ENCODE measurements at regions not wholly inside any gene's neighbourhood (a gene's known extent, or its start where the extent isn't known, plus 50 kb on each side); places are given as distances from the start of the nearest gene placed in this dataset.
"Not testable (repeated sequence)": the region's sequence is repeated elsewhere in the genome, so short reads cannot be mapped to it uniquely, and the experiment has no call there.

- H3K4me1 ChIP-seq (ENCODE audit: control insufficient read depth in 2 of 2, insufficient read depth in 2 of 2, low read length in 2 of 2): no peaks in the 10 kb centered on the region
- no peak for DNase-seq (ENCODE audit: low read depth in 6 of 9, low spot score in 9 of 9)
- no peaks in the 10 kb centered on the region for H3K36me3 ChIP-seq (ENCODE audit: control insufficient read depth in 2 of 2, insufficient read depth in 2 of 2, low read length in 1 of 2)
- H3K9me3 ChIP-seq (ENCODE audit: control insufficient read depth in 2 of 2, insufficient read depth in 1 of 2, low read length in 1 of 2): no peaks in the 10 kb centered on the region
- H3K4me3 ChIP-seq (ENCODE audit: low read length in 2 of 2): no peak overlapping the region
- WGBS: 97% methylated on average over 1 of the region's 1 CpG
- H3K27me3 ChIP-seq (ENCODE audit: control insufficient read depth in 2 of 2, insufficient read depth in 1 of 2, low read length in 1 of 2): no peaks in the 10 kb centered on the region
- no peak overlapping the region for H3K27ac ChIP-seq (ENCODE audit: low read depth in 1 of 2, low read length in 1 of 2)
Measured at GRCh38 chr4:64062991-64063390, 346.3 kb downstream of the TECRL start.

GRCh38 chr4:64037033-64037432, 372.2 kb downstream of the TECRL start:
- H3K27me3 ChIP-seq (ENCODE audit: control insufficient read depth in 2 of 2, insufficient read depth in 1 of 2, low read length in 1 of 2); H3K4me3 ChIP-seq (ENCODE audit: low read length in 2 of 2); DNase-seq (ENCODE audit: low read depth in 6 of 9, low spot score in 9 of 9); H3K36me3 ChIP-seq (ENCODE audit: control insufficient read depth in 2 of 2, insufficient read depth in 2 of 2, low read length in 1 of 2); H3K27ac ChIP-seq (ENCODE audit: low read depth in 1 of 2, low read length in 1 of 2); H3K9me3 ChIP-seq (ENCODE audit: control insufficient read depth in 2 of 2, insufficient read depth in 1 of 2, low read length in 1 of 2); H3K4me1 ChIP-seq (ENCODE audit: control insufficient read depth in 2 of 2, insufficient read depth in 2 of 2, low read length in 2 of 2): not testable (repeated sequence)
- WGBS: 94% methylated on average over 23 of the region's 23 CpGs

- Histone ChIP-seq H3K27me3 (ENCODE audit: control insufficient read depth in 2 of 2, insufficient read depth in 1 of 2, low read length in 1 of 2) (no peaks in the 10 kb centered on the region), H3K4me1 (ENCODE audit: control insufficient read depth in 2 of 2, insufficient read depth in 2 of 2, low read length in 2 of 2) (no peaks in the 10 kb centered on the region), H3K9me3 (ENCODE audit: control insufficient read depth in 2 of 2, insufficient read depth in 1 of 2, low read length in 1 of 2) (no peaks in the 10 kb centered on the region), H3K4me3 (ENCODE audit: low read length in 2 of 2) (no peak overlapping the region), H3K36me3 (ENCODE audit: control insufficient read depth in 2 of 2, insufficient read depth in 2 of 2, low read length in 1 of 2) (no peaks in the 10 kb centered on the region), H3K27ac (ENCODE audit: low read depth in 1 of 2, low read length in 1 of 2) (no peak overlapping the region)
- DNase-seq (ENCODE audit: low read depth in 6 of 9, low spot score in 9 of 9): no peak
Measured at GRCh38 chr4:64022560-64022959, 386.7 kb downstream of the TECRL start.

- no peaks in the 10 kb centered on the region for H3K27me3 ChIP-seq (ENCODE audit: control insufficient read depth in 2 of 2, insufficient read depth in 1 of 2, low read length in 1 of 2)
- 94% methylated on average over 11 of the region's 11 CpGs for WGBS
- no peak for DNase-seq (ENCODE audit: low read depth in 6 of 9, low spot score in 9 of 9)
- no peak overlapping the region for H3K27ac ChIP-seq (ENCODE audit: low read depth in 1 of 2, low read length in 1 of 2)
- peaks cover 1 to 7% of the 10 kb centered on the region in 2 donors for H3K9me3 ChIP-seq (ENCODE audit: control insufficient read depth in 2 of 2, insufficient read depth in 1 of 2, low read length in 1 of 2)
- H3K36me3 ChIP-seq (ENCODE audit: control insufficient read depth in 2 of 2, insufficient read depth in 2 of 2, low read length in 1 of 2): no peaks in the 10 kb centered on the region
- H3K4me1 ChIP-seq (ENCODE audit: control insufficient read depth in 2 of 2, insufficient read depth in 2 of 2, low read length in 2 of 2): no peaks in the 10 kb centered on the region
- H3K4me3 ChIP-seq (ENCODE audit: low read length in 2 of 2): no peak overlapping the region
Measured at GRCh38 chr4:64016893-64017292, 392.4 kb downstream of the TECRL start.

- H3K27me3 ChIP-seq (ENCODE audit: control insufficient read depth in 2 of 2, insufficient read depth in 1 of 2, low read length in 1 of 2): no peaks in the 10 kb centered on the region
- H3K36me3 ChIP-seq (ENCODE audit: control insufficient read depth in 2 of 2, insufficient read depth in 2 of 2, low read length in 1 of 2): no peaks in the 10 kb centered on the region
- 74% methylated on average over 5 of the region's 5 CpGs for WGBS
- peaks cover 1 to 7% of the 10 kb centered on the region in 2 donors for H3K9me3 ChIP-seq (ENCODE audit: control insufficient read depth in 2 of 2, insufficient read depth in 1 of 2, low read length in 1 of 2)
- no peaks in the 10 kb centered on the region for H3K4me1 ChIP-seq (ENCODE audit: control insufficient read depth in 2 of 2, insufficient read depth in 2 of 2, low read length in 2 of 2)
- no peak for DNase-seq (ENCODE audit: low read depth in 6 of 9, low spot score in 9 of 9)
- H3K4me3 ChIP-seq (ENCODE audit: low read length in 2 of 2): no peak overlapping the region
- no peak overlapping the region for H3K27ac ChIP-seq (ENCODE audit: low read depth in 1 of 2, low read length in 1 of 2)
Measured at GRCh38 chr4:64014647-64015046, 394.6 kb downstream of the TECRL start.

GRCh38 chr4:64001229-64001898, 407.9 kb downstream of the TECRL start:
- H3K9me3 ChIP-seq (ENCODE audit: control insufficient read depth in 2 of 2, insufficient read depth in 1 of 2, low read length in 1 of 2): peaks cover 0 to 4% of the 10 kb centered on the region in 2 donors
- no peaks in the 10 kb centered on the region for H3K4me1 ChIP-seq (ENCODE audit: control insufficient read depth in 2 of 2, insufficient read depth in 2 of 2, low read length in 2 of 2)
- no peak overlapping the region for H3K27ac ChIP-seq (ENCODE audit: low read depth in 1 of 2, low read length in 1 of 2)
- 92% methylated on average over 5 of the region's 5 CpGs for WGBS
- H3K4me3 ChIP-seq (ENCODE audit: low read length in 2 of 2): no peak overlapping the region
- H3K27me3 ChIP-seq (ENCODE audit: control insufficient read depth in 2 of 2, insufficient read depth in 1 of 2, low read length in 1 of 2): no peaks in the 10 kb centered on the region
- H3K36me3 ChIP-seq (ENCODE audit: control insufficient read depth in 2 of 2, insufficient read depth in 2 of 2, low read length in 1 of 2): no peaks in the 10 kb centered on the region
- no peak for DNase-seq (ENCODE audit: low read depth in 6 of 9, low spot score in 9 of 9)

GRCh38 chr4:64000241-64000640, 409.0 kb downstream of the TECRL start:
- no peaks in the 10 kb centered on the region for H3K36me3 ChIP-seq (ENCODE audit: control insufficient read depth in 2 of 2, insufficient read depth in 2 of 2, low read length in 1 of 2)
- no peak overlapping the region for H3K27ac ChIP-seq (ENCODE audit: low read depth in 1 of 2, low read length in 1 of 2)
- H3K9me3 ChIP-seq (ENCODE audit: control insufficient read depth in 2 of 2, insufficient read depth in 1 of 2, low read length in 1 of 2): peaks cover 0 to 4% of the 10 kb centered on the region in 2 donors
- H3K4me3 ChIP-seq (ENCODE audit: low read length in 2 of 2): no peak overlapping the region
- no peaks in the 10 kb centered on the region for H3K4me1 ChIP-seq (ENCODE audit: control insufficient read depth in 2 of 2, insufficient read depth in 2 of 2, low read length in 2 of 2)
- no peaks in the 10 kb centered on the region for H3K27me3 ChIP-seq (ENCODE audit: control insufficient read depth in 2 of 2, insufficient read depth in 1 of 2, low read length in 1 of 2)
- no peak for DNase-seq (ENCODE audit: low read depth in 6 of 9, low spot score in 9 of 9)

GRCh38 chr4:63986253-63986652, 423.0 kb downstream of the TECRL start:
- Histone ChIP-seq H3K9me3 (ENCODE audit: control insufficient read depth in 2 of 2, insufficient read depth in 1 of 2, low read length in 1 of 2) (peaks cover 0 to 9% of the 10 kb centered on the region in 2 donors), H3K4me1 (ENCODE audit: control insufficient read depth in 2 of 2, insufficient read depth in 2 of 2, low read length in 2 of 2) (no peaks in the 10 kb centered on the region), H3K27ac (ENCODE audit: low read depth in 1 of 2, low read length in 1 of 2) (no peak overlapping the region), H3K4me3 (ENCODE audit: low read length in 2 of 2) (no peak overlapping the region), H3K27me3 (ENCODE audit: control insufficient read depth in 2 of 2, insufficient read depth in 1 of 2, low read length in 1 of 2) (no peaks in the 10 kb centered on the region), H3K36me3 (ENCODE audit: control insufficient read depth in 2 of 2, insufficient read depth in 2 of 2, low read length in 1 of 2) (no peaks in the 10 kb centered on the region)
- WGBS: 73% methylated on average over 1 of the region's 1 CpG
- DNase-seq (ENCODE audit: low read depth in 6 of 9, low spot score in 9 of 9): no peak

- Histone ChIP-seq H3K27me3 (ENCODE audit: control insufficient read depth in 2 of 2, insufficient read depth in 1 of 2, low read length in 1 of 2) (no peaks in the 10 kb centered on the region), H3K36me3 (ENCODE audit: control insufficient read depth in 2 of 2, insufficient read depth in 2 of 2, low read length in 1 of 2) (no peaks in the 10 kb centered on the region), H3K27ac (ENCODE audit: low read depth in 1 of 2, low read length in 1 of 2) (no peak overlapping the region), H3K4me3 (ENCODE audit: low read length in 2 of 2) (no peak overlapping the region), H3K4me1 (ENCODE audit: control insufficient read depth in 2 of 2, insufficient read depth in 2 of 2, low read length in 2 of 2) (no peaks in the 10 kb centered on the region), H3K9me3 (ENCODE audit: control insufficient read depth in 2 of 2, insufficient read depth in 1 of 2, low read length in 1 of 2) (peaks cover 0 to 9% of the 10 kb centered on the region in 2 donors)
- DNase-seq (ENCODE audit: low read depth in 6 of 9, low spot score in 9 of 9): no peak
Measured at GRCh38 chr4:63983224-63983623, 426.0 kb downstream of the TECRL start.

- no peaks in the 10 kb centered on the region for H3K4me1 ChIP-seq (ENCODE audit: control insufficient read depth in 2 of 2, insufficient read depth in 2 of 2, low read length in 2 of 2)
- no peak overlapping the region for H3K4me3 ChIP-seq (ENCODE audit: low read length in 2 of 2)
- no peak for DNase-seq (ENCODE audit: low read depth in 6 of 9, low spot score in 9 of 9)
- WGBS: 70% methylated on average over 2 of the region's 2 CpGs
- no peaks in the 10 kb centered on the region for H3K9me3 ChIP-seq (ENCODE audit: control insufficient read depth in 2 of 2, insufficient read depth in 1 of 2, low read length in 1 of 2)
- H3K27me3 ChIP-seq (ENCODE audit: control insufficient read depth in 2 of 2, insufficient read depth in 1 of 2, low read length in 1 of 2): no peaks in the 10 kb centered on the region
- no peaks in the 10 kb centered on the region for H3K36me3 ChIP-seq (ENCODE audit: control insufficient read depth in 2 of 2, insufficient read depth in 2 of 2, low read length in 1 of 2)
- H3K27ac ChIP-seq (ENCODE audit: low read depth in 1 of 2, low read length in 1 of 2): no peak overlapping the region
Measured at GRCh38 chr4:63965875-63966274, 443.4 kb downstream of the TECRL start.

Data from thymus (tissue), 11 donors.